Transverse colon (tissue), 4 donors: ENCODE measurements at regions not wholly inside any gene's neighbourhood (a gene's known extent, or its start where the extent isn't known, plus 50 kb on each side); places are given as distances from the start of the nearest gene placed in this dataset.

ENCODE experiments used
- EP300 ChIP-seq: sonication (generic); formaldehyde crosslinking; IDR thresholded peaks from one replicate; pipeline ENCODE4 v1.6.1; 2017; ENCODE audit warnings: antibody characterized with exemption, low read depth
- POLR2A ChIP-seq: fragments of 450-650 bp; IDR thresholded peaks from one replicate; pipeline ENCODE4 v1.6.1; 2016; ENCODE audit warnings: antibody characterized with exemption, mild to moderate bottlenecking, moderate library complexity
- POLR2AphosphoS5 ChIP-seq, 3 donors: sonication (generic); formaldehyde crosslinking; IDR thresholded peaks; one replicate each; pipeline ENCODE4 v1.6.1; 2016; ENCODE audit warnings: antibody characterized with exemption in 3 of 3
- TF ChIP-seq, protein P1 (sequence below), 5 experiments: fragments of 200-600 bp in 3 of 5; fragments of 450-650 bp in 2 of 5; sonication (generic) in 3 of 5; IDR thresholded peaks; 1 replicate in 2 of 5; 2 replicates in 3 of 5; pipeline ENCODE4 v1.5.1; 2016 to 2017; ENCODE audit warnings: antibody characterized with exemption in 5 of 5, inconsistent platforms in 3 of 5, mild to moderate bottlenecking in 2 of 5, moderate library complexity in 1 of 5

DNA sequence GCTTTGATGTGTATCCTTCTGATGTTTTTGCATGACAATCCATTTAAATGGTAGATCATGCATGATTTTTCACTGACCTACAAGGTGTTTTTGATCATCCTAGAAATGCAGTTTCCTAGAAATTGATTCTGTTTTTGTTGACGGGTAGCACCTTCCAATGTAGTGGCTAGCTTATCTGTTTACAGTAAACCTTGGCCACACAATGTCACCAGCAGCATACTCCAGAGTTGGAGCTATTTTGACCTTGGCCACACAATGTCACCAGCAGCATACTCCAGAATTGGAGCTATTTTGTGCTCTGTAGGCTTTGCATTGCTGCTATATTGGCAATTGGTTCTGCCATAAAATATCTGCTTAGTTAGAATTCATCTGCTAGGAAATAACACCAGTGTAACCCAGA lies 74.6 kb upstream of the NAA20 start:
- TF ChIP-seq POLR2AphosphoS5 (IDR thresholded peaks at IDR 0.05), result no peak
- TF ChIP-seq, protein P1, sequence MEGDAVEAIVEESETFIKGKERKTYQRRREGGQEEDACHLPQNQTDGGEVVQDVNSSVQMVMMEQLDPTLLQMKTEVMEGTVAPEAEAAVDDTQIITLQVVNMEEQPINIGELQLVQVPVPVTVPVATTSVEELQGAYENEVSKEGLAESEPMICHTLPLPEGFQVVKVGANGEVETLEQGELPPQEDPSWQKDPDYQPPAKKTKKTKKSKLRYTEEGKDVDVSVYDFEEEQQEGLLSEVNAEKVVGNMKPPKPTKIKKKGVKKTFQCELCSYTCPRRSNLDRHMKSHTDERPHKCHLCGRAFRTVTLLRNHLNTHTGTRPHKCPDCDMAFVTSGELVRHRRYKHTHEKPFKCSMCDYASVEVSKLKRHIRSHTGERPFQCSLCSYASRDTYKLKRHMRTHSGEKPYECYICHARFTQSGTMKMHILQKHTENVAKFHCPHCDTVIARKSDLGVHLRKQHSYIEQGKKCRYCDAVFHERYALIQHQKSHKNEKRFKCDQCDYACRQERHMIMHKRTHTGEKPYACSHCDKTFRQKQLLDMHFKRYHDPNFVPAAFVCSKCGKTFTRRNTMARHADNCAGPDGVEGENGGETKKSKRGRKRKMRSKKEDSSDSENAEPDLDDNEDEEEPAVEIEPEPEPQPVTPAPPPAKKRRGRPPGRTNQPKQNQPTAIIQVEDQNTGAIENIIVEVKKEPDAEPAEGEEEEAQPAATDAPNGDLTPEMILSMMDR (IDR thresholded peaks at IDR 0.05), result no peak
- no peak for TF ChIP-seq EP300
- no peak for TF ChIP-seq POLR2A
